ENCODE measurements at regions not wholly inside any gene's neighbourhood (a gene's known extent, or its start where the extent isn't known, plus 50 kb on each side); places are given as distances from the start of the nearest gene placed in this dataset.

DNA sequence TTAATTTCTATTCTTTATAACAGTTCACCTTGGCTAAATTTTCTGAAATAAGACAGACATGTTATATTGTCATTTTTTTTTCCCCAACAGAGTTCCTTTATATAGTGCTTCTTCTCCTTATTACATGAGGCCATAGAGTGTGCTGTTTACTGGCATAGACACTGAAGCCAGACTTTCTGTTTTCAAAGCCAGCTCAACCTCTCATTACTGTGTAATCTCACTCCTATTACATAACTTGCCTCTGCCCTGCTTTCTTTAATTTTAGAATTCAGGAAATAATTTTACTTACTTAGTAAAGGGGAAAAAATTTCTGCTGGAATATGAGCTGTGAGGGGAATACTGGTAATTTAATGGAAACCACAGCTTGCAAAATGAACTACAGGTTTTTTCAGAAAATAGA, 1380.4 kb downstream of the SLITRK1 start:
- TF ChIP-seq, protein P1, sequence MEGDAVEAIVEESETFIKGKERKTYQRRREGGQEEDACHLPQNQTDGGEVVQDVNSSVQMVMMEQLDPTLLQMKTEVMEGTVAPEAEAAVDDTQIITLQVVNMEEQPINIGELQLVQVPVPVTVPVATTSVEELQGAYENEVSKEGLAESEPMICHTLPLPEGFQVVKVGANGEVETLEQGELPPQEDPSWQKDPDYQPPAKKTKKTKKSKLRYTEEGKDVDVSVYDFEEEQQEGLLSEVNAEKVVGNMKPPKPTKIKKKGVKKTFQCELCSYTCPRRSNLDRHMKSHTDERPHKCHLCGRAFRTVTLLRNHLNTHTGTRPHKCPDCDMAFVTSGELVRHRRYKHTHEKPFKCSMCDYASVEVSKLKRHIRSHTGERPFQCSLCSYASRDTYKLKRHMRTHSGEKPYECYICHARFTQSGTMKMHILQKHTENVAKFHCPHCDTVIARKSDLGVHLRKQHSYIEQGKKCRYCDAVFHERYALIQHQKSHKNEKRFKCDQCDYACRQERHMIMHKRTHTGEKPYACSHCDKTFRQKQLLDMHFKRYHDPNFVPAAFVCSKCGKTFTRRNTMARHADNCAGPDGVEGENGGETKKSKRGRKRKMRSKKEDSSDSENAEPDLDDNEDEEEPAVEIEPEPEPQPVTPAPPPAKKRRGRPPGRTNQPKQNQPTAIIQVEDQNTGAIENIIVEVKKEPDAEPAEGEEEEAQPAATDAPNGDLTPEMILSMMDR (IDR thresholded peaks at IDR 0.05) = no peak
- TF ChIP-seq POLR2A (IDR thresholded peaks at IDR 0.05) = no peak
